Hypothalamus (tissue), 51 donors: ENCODE measurements at regions not wholly inside any gene's neighbourhood (a gene's known extent, or its start where the extent isn't known, plus 50 kb on each side); places are given as distances from the start of the nearest gene placed in this dataset.
"Not testable (repeated sequence)": the region's sequence is repeated elsewhere in the genome, so short reads cannot be mapped to it uniquely, and the experiment has no call there.

Experiments
- DNase-seq, 51 donors: peaks; one replicate each; lab custom pipeline; 2025; lab: John Stamatoyannopoulos, UW

- DNase-seq, result not testable (repeated sequence)
These were observed 109.4 kb upstream of the SGIP1 start for GRCh38 chr1:66424530-66424929.

DNA sequence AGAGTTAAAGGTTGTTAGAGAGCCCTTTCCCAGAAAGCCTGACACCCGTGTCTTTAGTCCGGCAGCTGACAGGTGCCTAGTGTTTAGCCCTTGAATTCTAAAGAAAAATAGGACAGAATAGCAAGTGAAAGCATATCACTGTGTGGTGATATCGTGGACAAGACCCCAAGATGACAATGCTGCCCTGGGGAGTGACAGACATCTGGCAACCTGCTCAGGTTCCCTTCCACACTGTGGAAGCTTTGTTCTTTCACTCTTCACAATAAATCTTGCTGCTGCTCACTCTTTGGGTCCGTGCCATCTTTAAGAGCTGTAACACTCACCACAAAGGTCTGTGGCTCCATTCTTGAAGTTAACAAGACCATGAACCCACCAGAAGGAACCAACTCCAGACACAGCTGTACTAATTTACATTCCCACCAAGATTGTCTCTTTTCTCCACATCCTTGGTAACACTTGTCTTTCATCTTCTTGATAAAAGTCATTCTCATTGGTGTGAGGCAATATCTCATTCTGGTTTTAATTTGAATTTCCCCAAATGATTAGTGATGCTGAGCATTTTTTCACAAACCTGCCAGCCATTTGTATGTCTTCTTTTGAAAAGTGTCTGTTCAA, 107.6 kb upstream of the SGIP1 start:
- DNase-seq, result no peak

DNA sequence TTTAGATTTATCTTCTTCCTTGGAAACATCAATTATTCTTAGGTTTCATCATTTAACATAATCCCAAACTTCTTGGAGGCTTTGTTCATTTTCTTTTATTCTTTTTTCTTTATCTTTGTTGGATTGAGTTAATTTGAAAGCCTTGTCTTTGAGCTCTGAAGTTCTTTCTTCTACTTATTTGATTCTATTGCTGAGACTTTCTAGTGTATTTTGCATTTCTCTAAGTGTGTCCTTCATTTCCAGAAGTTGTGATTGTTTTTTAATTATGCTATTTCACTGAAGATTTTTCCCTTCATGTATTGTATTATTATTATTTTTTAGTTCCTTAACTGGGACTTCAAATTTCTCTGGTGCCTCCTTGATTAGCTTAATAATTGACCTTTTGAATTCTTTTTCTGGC, 103.1 kb upstream of the SGIP1 start:
- DNase-seq, result not testable (repeated sequence)

- no peak for DNase-seq
These were observed 102.0 kb upstream of the SGIP1 start for GRCh38 chr1:66431999-66432398.

DNA sequence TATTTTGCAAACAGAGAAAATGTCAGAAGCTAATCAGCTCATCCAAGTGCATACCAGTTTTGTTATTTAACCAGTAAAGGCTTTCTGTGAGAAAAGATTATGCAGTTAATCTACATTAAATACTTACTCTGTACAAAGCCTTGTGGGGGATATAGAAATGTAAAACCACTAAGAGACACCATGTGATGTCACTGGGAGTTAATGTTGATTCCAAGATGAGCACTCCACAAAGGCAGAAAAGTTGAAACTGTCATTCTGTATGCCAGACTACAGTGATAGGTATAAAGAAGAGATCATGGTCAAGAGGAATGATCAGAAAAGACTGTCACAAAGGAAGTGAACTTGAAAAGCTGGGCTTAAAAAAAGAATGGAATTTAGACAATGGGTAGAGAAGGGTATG, 100.3 kb upstream of the SGIP1 start:
- no peak for DNase-seq

- DNase-seq, result no peak
These were observed 99.9 kb upstream of the SGIP1 start for GRCh38 chr1:66434096-66434495.

DNA sequence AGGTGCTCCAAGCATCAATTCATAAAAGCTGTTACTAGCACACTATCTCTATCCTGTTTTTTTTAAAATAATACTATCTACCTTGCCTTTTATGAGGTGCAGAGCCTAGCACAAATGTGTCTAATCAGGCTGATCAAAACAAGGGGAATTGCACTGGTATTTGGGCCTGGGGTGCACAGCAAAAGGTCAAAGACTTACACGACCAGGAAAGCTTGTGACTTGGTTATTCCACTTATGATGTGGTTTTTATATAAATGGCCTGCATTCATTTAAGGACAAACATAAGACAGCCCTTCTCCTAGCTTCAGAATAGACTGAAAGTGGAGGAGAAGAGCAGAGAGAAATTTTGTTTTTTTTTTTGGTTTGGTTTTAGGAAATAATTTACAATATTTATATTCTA, 98.4 kb upstream of the SGIP1 start:
- DNase-seq, result no peak

DNA sequence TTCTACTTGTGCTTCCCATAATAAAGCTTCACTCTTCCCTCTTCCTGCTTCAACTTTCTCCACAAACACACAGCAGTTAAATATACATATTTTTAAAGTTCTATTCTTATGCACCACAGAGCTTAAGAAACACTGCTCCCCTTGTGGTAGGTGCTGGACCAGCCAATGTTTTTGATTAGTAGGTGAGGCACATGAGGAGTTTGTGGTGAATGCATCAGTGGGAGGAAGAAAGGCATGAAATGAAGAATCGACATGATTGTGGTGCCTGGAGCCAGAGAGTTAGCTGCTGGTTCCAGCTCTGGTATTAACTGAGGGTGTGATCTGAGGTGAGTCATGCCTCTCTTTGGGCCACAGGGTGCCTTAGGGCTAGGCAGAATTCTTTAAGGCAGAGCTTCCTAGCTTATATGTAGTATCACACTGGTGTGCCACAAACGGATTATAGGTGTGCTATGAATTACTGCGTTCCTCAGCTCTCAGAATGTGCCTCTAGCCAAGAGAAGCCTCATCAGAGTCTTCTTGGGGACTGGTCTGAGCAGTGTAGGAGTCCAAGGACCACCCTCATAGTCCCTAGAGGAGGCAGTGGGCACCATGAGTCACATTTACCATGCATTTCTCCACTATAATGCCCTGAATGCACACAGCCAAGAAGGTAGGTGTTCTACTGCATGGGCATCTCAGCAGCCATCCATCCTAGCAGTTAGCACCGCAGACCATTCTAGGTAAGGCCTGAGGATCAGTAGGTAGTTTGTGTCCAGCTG, 97.4 kb upstream of the SGIP1 start:
- DNase-seq, result no peak

DNA sequence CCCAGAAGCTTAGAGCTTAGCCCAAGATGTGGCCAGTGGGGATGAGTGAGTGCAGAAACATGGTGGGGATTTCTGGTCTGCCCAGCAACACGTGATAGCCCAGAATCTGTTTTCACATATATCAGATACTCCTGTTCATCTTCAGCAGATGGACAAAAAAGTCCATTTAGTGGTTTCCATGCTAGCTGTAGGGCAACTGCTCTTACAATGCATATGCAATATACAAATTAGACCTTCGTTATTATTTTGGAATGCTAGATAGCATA, 96.9 kb upstream of the SGIP1 start:
- no peak for DNase-seq

DNA sequence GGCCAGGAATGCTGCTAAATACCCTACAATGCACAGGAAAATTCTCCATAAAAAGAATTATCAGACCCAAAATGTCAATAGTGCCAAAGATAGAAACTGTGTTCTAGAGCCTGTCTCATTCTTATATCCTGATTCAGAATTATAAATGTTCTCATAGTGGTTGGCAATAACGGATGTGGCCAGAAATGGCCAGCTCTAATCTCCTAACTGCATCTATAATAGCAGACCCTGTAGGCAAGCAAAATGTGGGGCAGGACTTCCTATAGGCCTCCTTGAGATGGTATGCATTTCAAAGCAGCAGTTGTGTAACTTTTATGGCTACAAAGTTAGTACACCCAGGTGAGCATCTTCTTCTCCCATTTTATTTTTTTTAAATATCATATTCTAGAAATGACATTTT, 95.9 kb upstream of the SGIP1 start:
- no peak for DNase-seq

DNA sequence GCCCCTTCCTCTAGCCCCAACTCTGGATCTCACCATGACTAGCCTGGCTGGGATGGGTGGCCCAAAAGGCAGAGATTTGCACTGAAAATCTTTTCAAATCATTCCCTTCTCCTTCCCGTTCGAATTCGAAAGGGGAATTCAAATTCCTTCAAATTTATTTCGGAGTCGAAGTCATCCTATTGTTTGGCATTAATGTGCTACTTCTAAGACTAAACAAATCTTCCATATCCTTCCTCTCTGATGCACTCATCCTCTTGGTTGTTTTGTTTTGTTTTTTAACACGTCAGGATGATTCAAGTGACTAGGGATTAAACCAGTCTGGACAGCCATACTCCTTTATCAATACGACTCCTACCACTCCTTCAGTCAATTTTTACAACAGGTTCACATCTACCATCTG, 95.5 kb upstream of the SGIP1 start:
- no peak for DNase-seq

DNA sequence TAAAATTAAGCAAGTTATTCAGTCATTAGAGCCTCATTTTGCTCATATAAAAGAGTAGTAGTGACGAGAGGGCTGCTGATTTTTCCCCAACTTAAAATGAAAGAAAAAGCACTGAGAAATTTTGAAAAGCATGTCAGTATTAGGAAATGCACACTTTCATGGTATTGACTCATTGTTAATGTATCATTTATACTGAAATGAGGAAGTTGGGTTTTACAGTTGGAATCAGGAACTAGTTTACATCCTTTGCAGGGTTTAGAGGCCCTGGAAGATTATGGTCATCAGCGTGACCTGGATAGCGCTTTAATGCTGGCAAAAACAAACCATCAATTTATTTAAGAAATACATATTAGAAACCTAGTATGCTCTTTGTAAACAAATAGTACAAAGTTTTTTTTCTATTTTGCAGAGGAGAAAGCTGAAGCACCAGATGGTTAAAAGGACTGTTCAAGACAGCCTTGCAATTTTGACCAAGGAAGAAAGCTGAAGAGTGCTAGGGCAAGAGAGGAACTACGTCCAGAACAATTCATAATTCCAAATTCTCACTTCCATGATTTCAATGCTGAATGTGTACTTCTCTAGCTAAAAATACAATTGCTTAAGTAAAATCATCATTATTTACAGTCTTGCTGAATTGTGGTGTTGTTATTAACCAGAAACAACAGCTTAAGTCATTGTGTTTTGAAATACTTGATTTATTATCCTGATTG, 94.8 kb upstream of the SGIP1 start:
- no peak for DNase-seq

DNA sequence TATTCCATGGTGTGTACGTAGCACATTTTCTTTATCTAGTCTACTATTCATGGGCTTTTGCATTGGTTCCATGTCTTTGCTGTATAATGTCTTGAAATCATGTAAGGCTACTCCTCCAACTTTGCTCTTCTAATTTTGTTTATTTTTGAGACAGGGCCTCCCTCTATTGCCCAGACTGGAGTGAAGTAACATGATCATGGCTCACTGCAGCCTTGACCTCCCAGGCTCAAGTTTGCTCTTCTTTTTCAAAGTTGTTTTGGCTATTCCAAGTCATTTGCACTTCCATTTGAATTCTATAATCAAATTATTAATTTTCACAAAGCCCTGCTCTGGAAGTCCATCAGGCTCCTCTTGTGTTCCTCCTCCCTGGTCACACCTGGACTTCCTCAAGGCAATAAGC, 90.2 kb upstream of the SGIP1 start:
- no peak for DNase-seq

GRCh38 chr1:66444438-66445265, 89.3 kb upstream of the SGIP1 start:
- DNase-seq, result no peak

GRCh38 chr1:66445492-66446181, 88.3 kb upstream of the SGIP1 start:
- peak in 22 of 51 donors; percentile 0 to 43 (median 12) for DNase-seq

DNA sequence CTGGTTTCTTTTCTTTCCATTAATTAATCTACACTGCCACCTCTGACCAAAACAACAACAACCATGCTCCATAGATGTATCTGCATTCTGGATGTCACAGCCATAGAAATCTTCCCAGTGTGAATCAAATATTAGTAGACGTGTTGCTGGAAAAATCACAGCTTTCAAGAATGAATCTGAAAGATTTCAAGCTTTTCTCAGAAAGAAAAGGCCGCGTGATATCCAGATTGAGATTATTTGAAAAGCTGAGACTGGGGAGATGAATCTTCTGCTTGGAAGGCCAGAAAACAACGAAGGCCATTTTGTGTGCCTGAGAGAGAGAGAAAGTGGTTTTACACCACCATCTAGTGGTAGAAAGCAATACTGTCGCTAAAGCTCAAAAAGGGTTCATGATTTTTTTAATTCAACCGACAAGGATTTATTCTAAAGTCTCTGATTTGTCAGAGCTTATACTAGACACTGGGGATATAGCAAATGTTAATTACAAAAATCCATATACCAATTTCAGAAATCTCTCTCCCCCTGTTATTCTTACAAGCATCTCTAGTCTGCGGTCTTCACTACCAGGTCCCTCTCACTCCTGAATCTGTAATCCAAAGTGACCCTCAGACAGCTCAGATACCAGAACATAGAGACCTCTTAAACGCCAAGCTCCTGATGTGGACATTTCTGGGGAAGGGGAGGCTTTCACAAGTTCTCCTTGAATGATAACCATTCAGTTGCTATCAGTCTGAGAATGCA, 87.5 kb upstream of the SGIP1 start:
- DNase-seq, result peak in 10 of 51 donors; percentile 3 to 88 (median 24)

DNA sequence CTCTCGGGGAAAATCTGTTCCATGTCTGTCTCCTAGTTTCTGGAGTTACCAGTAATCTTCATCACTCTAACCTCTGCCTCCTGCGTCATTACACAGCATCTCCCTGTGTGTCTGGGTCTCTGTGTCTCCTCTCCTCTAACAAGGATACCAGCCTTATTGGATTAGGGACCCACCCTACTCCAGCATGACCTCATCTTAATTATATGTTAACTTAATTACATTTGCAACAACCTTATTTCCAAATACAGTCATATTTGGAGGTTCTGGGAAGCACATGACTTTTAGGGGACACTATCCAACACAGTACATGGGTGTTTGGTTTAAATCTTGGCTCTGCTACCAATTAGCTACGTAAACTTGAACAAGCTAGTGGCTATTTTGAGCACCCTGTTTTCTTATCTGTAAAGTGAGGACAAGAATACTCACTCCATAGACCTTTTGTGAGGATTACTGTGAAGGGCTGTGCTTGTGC, 83.9 kb upstream of the SGIP1 start:
- no peak for DNase-seq

- no peak for DNase-seq
These were observed 83.1 kb upstream of the SGIP1 start for GRCh38 chr1:66450847-66451246.

- DNase-seq, result no peak
These were observed 81.8 kb upstream of the SGIP1 start for GRCh38 chr1:66452162-66452561.

GRCh38 chr1:66452982-66453381, 81.0 kb upstream of the SGIP1 start:
- DNase-seq, result no peak
